ENCODE measurements at regions not wholly inside any gene's neighbourhood (a gene's known extent, or its start where the extent isn't known, plus 50 kb on each side); places are given as distances from the start of the nearest gene placed in this dataset.

- H2AFZ ChIP-seq (ENCODE audit: low read length): no peak overlapping the region
- POLR2A ChIA-PET (ENCODE audit: unreplicated experiment): no interaction called here
These were observed 204.1 kb downstream of the DEPDC1B start for GRCh38 chr5:60495644-60496520.

GRCh38 chr5:60494635-60495034 lies 205.3 kb downstream of the DEPDC1B start:
- H3F3A ChIP-seq (ENCODE audit: low read length, unreplicated experiment): no peaks in the 10 kb centered on the region
- no peaks in the 10 kb centered on the region for H3K36me3 ChIP-seq (ENCODE audit: low read depth, low read length)
- TF ChIP-seq EZH2phosphoT487 (IDR thresholded peaks at IDR 0.05; ENCODE audit: borderline replicate concordance, low read length): no peak
- TF ChIP-seq CTCF (conservative IDR thresholded peaks at IDR 0.05; ENCODE audit: low read depth, low read length): no peak
- no peak for TF ChIP-seq EZH2 (IDR thresholded peaks at IDR 0.05; ENCODE audit: low read length, unreplicated experiment)
- H3K4me3 ChIP-seq (ENCODE audit: low read length): no peak overlapping the region
- H2AFZ ChIP-seq (ENCODE audit: low read length): no peak overlapping the region
- intact Hi-C loops (cut with micrococcal nuclease): no loop called here
- BruUV-seq (replicated peaks): no TSS peak
- no peaks in the 10 kb centered on the region for H3K79me2 ChIP-seq (ENCODE audit: low read length)
- no peaks in the 10 kb centered on the region for H3K9me2 ChIP-seq (replicated peaks; ENCODE audit: low read length)
- H3K4me2 ChIP-seq (ENCODE audit: low read length): no peak overlapping the region
- no peak for ATAC-seq
- H4K20me1 ChIP-seq (ENCODE audit: low read length): no peaks in the 10 kb centered on the region
- no peaks in the 10 kb centered on the region for H3K27me3 ChIP-seq (ENCODE audit: low read length)
- no peaks in the 10 kb centered on the region for H3K9me3 ChIP-seq (ENCODE audit: low read length)
- ChIA-PET POLR2A (ENCODE audit: unreplicated experiment) (no interaction called here), CTCF (no interaction called here)
- H3K9ac ChIP-seq (ENCODE audit: low read length): no peak overlapping the region
- peaks cover 8% of the 10 kb centered on the region for H3K4me1 ChIP-seq (ENCODE audit: insufficient read depth, low read length)
- H3K27ac ChIP-seq (ENCODE audit: low read length): no peak overlapping the region
- no peak for DNase-seq

More at GRCh38 chr5:60495644-60496520, 204.1 kb downstream of the DEPDC1B start:
- Histone ChIP-seq H3K9ac (ENCODE audit: low read length) (no peak overlapping the region), H3K27me3 (ENCODE audit: low read length) (no peaks in the 10 kb centered on the region), H4K20me1 (ENCODE audit: low read length) (no peaks in the 10 kb centered on the region), H3K4me1 (ENCODE audit: insufficient read depth, low read length) (peaks cover 8% of the 10 kb centered on the region), H3K79me2 (ENCODE audit: low read length) (no peaks in the 10 kb centered on the region), H3K36me3 (ENCODE audit: low read depth, low read length) (no peaks in the 10 kb centered on the region), H3K27ac (ENCODE audit: low read length) (peak overlapping the region; percentile 48), H3K9me3 (ENCODE audit: low read length) (no peaks in the 10 kb centered on the region), H3F3A (ENCODE audit: low read length, unreplicated experiment) (no peaks in the 10 kb centered on the region), H3K9me2 (replicated peaks; ENCODE audit: low read length) (no peaks in the 10 kb centered on the region), H3K4me3 (ENCODE audit: low read length) (no peak overlapping the region), H3K4me2 (ENCODE audit: low read length) (no peak overlapping the region)
- DNase-seq (peak; percentile 49), ATAC-seq (peak; percentile 24; the same call in 1 of the 2 replicates)
- TF ChIP-seq CTCF (conservative IDR thresholded peaks at IDR 0.05; ENCODE audit: low read depth, low read length) (no peak), EZH2 (IDR thresholded peaks at IDR 0.05; ENCODE audit: low read length, unreplicated experiment) (no peak), EZH2phosphoT487 (IDR thresholded peaks at IDR 0.05; ENCODE audit: borderline replicate concordance, low read length) (no peak)
- intact Hi-C loops (cut with micrococcal nuclease): no loop called here
- BruUV-seq (replicated peaks): no TSS peak
- CTCF ChIA-PET: no interaction called here

DNA sequence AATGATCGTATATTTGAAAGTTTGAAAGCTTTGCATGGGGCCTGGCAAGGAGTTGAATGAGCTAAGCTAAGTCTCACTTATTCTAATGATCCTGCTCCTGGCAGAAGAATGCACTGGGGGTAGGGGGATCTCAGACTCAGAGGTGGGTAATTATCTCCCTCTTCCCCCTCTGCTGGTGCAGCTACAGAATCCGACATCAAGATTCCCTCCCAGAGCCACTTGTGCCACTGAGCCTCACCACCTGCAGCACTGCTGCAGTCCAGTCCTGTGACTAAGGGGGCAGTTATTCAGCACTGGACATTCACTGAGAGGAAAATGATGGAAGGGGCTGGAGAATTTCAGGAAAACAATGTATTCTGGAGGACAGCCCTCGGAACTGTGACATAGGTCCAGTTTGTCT lies 205.8 kb downstream of the DEPDC1B start:
- H4K20me1 ChIP-seq (ENCODE audit: low read length): no peaks in the 10 kb centered on the region
- no peak overlapping the region for H2AFZ ChIP-seq (ENCODE audit: low read length)
- no peak for TF ChIP-seq CTCF (conservative IDR thresholded peaks at IDR 0.05; ENCODE audit: low read depth, low read length)
- TF ChIP-seq EZH2phosphoT487 (IDR thresholded peaks at IDR 0.05; ENCODE audit: borderline replicate concordance, low read length): no peak
- no peak for TF ChIP-seq EZH2 (IDR thresholded peaks at IDR 0.05; ENCODE audit: low read length, unreplicated experiment)
- intact Hi-C loops (cut with micrococcal nuclease): no loop called here
- H3K4me2 ChIP-seq (ENCODE audit: low read length): no peak overlapping the region
- BruUV-seq (replicated peaks): no TSS peak
- no peak overlapping the region for H3K4me3 ChIP-seq (ENCODE audit: low read length)
- DNase-seq (no peak), ATAC-seq (no peak)
- CTCF ChIA-PET: no interaction called here
- no peak overlapping the region for H3K27ac ChIP-seq (ENCODE audit: low read length)
- POLR2A ChIA-PET (ENCODE audit: unreplicated experiment): no interaction called here
- H3K79me2 ChIP-seq (ENCODE audit: low read length): no peaks in the 10 kb centered on the region
- H3K4me1 ChIP-seq (ENCODE audit: insufficient read depth, low read length): peaks cover 8% of the 10 kb centered on the region
- no peaks in the 10 kb centered on the region for H3K9me3 ChIP-seq (ENCODE audit: low read length)
- no peaks in the 10 kb centered on the region for H3F3A ChIP-seq (ENCODE audit: low read length, unreplicated experiment)
- no peak overlapping the region for H3K9ac ChIP-seq (ENCODE audit: low read length)
- no peaks in the 10 kb centered on the region for H3K36me3 ChIP-seq (ENCODE audit: low read depth, low read length)
- no peaks in the 10 kb centered on the region for H3K27me3 ChIP-seq (ENCODE audit: low read length)
- H3K9me2 ChIP-seq (replicated peaks; ENCODE audit: low read length): no peaks in the 10 kb centered on the region
